GM18505 (cell line): ENCODE measurements at regions not wholly inside any gene's neighbourhood (a gene's known extent, or its start where the extent isn't known, plus 50 kb on each side); places are given as distances from the start of the nearest gene placed in this dataset.

Experiments used
- ATAC-seq: cut with Tn5 transposase; IDR thresholded peaks from one replicate; pipeline ENCODE4 v1.9.1; 2021; ENCODE audit not compliant: unreplicated experiment
- POLR2A ChIP-seq: IDR thresholded peaks from 4 replicates; pipeline ENCODE4 v1.6.1; 2011; ENCODE audit warnings: borderline replicate concordance; ENCODE audit not compliant: insufficient read depth, insufficient read length; ENCODE audit errors: extremely low read depth

GRCh38 chr4:3343358-3343757 is 50.5 kb downstream of the RGS12 start:
- TF ChIP-seq POLR2A = no peak
- ATAC-seq = no peak

DNA sequence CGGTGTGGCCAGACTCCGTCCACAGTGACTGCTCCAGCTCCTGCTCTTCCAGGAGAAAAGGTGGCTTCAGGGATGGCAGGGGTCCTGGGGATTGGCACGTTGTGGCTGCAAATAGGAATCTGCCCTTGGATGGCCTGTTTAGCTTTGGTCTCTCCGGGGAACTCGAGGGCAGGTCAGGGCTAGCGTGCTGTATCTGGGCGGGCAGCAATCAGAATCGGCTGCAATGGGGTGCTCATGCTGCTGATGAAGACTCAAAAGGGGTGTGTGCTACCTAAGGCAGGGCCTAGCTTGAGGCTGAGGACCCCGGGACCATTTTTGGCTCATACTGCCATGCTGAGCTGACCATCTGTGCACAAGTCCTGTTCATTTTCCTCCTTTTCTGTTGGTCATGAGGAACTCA is 51.3 kb downstream of the RGS12 start:
- no peak for TF ChIP-seq POLR2A

DNA sequence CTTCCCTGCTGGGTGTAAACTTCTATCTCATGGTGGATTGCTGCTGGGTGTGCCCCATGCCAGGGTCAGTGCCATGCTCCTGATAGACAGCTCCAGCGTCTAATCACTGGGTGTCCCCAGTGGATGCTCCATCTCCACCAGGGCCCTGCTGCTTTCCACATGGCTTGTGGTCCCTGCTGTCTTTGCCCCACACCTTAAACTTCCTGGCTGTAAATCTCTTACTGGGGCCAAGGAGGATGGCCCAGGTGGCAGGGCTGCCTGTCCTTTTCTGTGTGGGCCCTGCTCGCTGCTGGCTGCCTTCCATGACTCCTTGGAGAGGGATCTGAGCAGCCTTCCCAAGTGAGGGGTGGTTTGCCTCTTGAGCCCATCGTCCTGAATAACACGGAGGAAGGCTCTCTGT is 51.8 kb downstream of the RGS12 start:
- no peak for ATAC-seq
- no peak for TF ChIP-seq POLR2A

More for the DNA sequence above, 51.3 kb downstream of the RGS12 start:
- no peak for ATAC-seq

- no peak for ATAC-seq
- TF ChIP-seq POLR2A = no peak
Observed at GRCh38 chr4:3345384-3345783, 52.6 kb downstream of the RGS12 start.

DNA sequence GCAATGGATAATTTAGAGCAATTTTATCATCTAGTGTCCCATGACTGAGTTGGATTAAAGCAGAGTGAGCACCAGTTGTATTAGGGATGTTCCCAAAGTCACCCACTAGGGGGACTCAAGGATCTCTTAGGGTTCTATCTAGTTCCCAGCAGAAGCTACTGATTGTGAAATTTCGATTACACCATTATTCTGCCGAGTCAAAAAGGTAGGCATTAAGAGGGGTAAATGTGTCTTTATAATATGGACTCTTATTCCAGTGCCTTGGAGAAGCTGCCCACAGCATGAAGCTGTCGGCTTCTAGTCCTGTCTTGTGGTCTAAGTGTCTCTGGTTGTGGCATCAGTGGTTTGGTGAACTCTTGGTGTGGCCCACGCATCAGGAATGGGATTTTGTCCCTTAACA is 53.3 kb downstream of the RGS12 start:
- TF ChIP-seq POLR2A = no peak
- no peak for ATAC-seq

GRCh38 chr4:3347871-3348270 is 55.0 kb downstream of the RGS12 start:
- ATAC-seq = no peak
- no peak for TF ChIP-seq POLR2A

DNA sequence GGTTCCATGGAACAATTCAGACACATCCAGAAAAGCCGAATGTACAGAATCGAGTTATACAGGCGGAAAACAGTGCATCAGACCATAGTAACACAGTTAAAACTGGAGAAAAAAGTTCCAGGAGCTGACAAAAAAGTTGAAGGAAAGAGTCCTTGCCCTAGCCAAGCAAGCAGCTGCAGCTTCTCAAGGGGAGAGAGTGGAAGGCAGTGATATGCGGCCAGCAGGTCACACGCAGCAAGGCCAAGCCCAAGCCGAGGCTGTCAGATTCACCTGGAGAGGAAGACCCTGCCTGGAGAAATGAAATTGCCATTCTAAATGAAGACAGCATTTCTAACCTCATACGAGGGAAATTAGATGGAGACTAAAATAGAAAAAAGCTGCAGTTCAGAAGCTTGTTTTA is 55.8 kb downstream of the RGS12 start:
- no peak for ATAC-seq

DNA sequence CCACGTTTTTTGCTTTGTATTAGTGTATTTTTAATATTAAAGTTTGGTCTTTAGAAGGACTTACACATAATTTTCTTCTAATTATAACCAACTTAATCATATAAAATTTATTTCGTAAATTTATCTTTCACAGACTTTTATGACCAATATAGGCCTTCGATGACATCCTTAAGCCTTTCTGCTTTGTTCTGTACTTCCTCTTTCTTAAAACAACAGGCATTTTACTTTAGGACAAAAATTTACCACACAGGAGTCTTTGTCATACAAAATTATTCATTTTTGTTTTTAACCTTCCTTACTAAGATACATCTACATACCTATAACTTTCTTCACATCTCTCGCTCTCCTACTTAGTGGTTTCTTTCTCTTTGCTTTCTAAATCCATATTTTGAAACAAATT is 56.3 kb downstream of the RGS12 start:
- ATAC-seq = no peak

More for the DNA sequence above, 55.8 kb downstream of the RGS12 start:
- no peak for TF ChIP-seq POLR2A

GRCh38 chr4:3351997-3352396 is 59.2 kb downstream of the RGS12 start:
- ATAC-seq = no peak
- no peak for TF ChIP-seq POLR2A

More for the DNA sequence above, 56.3 kb downstream of the RGS12 start:
- TF ChIP-seq POLR2A = no peak

DNA sequence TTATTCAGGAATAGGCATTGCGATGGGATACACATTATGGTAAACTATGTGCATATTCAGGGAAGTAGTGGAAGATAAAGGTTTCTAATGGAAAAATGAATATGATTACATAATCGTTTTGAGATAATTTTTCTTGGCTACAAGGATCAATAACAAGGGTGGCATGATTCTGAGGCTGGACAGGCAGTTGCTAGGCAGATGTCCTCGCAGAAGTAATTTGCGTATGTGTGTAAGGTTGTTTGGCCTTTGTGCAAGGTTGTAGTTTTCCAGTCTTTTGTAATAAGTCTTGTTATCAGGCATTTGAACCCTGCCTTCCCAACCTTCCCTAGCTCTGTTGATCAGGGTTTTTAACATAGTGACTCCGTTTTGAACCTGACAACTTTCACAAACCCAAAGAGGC is 59.7 kb downstream of the RGS12 start:
- no peak for TF ChIP-seq POLR2A
- no peak for ATAC-seq

- no peak for ATAC-seq
- TF ChIP-seq POLR2A = no peak
Observed at GRCh38 chr4:3352941-3353594, 60.2 kb downstream of the RGS12 start.

- ATAC-seq = no peak
Observed at GRCh38 chr4:3353752-3354454, 61.1 kb downstream of the RGS12 start.

GRCh38 chr4:3354455-3354811 is 61.6 kb downstream of the RGS12 start:
- no peak for ATAC-seq
- TF ChIP-seq POLR2A = no peak

More at GRCh38 chr4:3353752-3354454, 61.1 kb downstream of the RGS12 start:
- no peak for TF ChIP-seq POLR2A

DNA sequence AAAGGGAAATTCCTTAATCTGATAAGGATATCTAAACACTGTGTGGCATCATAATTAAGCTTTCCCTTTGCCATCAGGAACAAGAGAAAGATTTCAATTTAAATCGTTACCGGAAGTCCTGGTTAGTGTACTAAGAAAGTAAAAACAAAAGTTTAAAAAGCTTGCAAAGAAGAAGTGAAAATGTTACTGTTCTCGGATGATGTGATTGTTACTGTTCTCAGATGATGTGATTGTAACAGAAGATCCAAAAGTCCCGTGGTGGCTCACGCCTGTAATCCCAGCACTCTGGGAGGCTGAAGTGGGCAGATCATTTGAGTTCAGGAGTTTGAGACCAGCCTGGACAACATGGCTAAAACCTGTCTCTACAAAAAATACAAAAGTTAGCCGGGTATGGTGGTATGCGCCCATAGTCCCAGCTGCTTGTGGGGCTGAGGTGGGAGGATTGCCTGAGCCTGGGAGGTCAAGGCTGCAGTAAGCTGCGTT is 62.5 kb downstream of the RGS12 start:
- peak; percentile 81 for ATAC-seq
- TF ChIP-seq POLR2A = no peak
